A172 (cell line): ENCODE measurements at regions not wholly inside any gene's neighbourhood (a gene's known extent, or its start where the extent isn't known, plus 50 kb on each side); places are given as distances from the start of the nearest gene placed in this dataset.

Experiments
- DNase-seq: peaks from one replicate; pipeline ENCODE4 v3.0.0-alpha.2; 2015; ENCODE audit warnings: low spot score

GRCh38 chr9:86695910-86696424, 251.3 kb downstream of the GAS1 start:
- no peak for DNase-seq

DNA sequence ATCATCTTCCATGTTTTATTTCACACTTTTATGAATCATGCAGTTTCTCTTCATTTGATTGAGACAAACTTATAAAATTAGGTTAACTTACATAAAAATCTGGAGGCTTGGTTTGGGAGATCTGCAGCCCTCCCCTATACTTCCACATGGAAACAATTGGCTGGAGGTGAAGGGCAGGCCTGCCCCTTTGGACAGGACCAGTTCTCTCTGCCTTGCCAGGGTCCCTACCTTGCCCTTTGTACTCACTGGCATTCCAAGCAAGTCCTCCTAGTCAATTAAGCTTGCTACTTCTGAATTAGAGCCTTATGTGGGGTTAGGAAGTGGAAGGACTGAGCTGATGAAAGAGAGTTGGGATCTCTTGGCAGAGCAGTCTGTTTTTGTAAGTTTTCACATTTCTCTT, 257.3 kb downstream of the GAS1 start:
- DNase-seq, result no peak

GRCh38 chr9:86687788-86688187, 259.5 kb downstream of the GAS1 start:
- DNase-seq, result peak; percentile 81

DNA sequence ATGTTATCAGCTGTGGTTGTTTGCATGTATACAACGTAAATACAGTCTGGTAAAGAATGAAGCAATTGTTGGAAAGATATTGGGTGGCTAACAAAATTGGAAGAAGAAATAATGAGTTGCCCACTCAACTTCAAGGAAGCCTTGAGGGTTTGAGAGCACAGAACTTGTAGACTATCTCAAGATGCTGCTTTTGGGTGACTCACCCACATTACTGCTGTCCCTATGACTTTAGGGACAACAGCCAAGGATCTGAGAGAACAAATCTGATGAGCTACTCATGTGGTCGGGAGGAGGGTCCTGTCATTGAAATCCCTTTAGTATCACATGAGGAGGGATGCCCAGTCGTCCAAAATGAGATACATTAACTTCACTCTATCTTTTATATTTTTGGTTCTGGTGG, 261.8 kb downstream of the GAS1 start:
- DNase-seq, result no peak

DNA sequence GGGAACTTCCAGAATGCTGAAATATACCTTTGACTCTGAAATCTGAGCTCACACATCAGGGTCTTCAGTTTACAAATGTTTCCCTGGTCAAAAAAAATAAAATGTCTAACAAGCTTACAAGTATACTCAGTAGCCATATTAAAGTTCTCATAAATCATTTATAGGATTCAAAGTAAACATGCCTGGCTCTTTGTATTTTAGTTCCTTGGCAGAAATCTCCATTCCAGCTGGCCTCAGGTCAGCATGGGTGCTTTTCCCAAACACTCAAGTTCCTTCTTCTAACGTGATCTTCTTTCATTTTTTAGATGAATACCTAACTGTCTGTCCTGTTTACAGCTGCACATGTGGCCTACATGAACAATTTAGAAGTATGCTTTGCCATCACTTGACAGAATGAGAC, 263.2 kb downstream of the GAS1 start:
- no peak for DNase-seq

DNA sequence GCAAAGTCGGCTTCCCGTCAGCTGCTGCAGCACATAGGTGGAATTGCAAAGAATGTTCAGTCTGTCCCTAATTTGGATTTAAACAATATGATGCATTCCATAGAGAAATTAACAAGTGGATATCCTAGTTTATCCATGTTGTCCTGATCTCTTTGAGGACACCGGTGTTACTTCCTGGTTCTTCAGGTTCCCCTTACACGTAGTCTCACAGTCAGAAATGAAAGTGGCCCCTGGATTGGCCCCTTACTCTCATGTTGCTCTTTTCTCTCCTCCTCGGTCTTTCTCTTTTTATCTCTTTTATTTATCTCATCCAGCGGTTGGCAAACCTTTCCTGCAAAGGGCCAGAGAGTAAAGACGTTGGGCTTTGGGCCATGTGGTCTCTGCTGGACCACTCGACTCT, 265.1 kb downstream of the GAS1 start:
- no peak for DNase-seq

GRCh38 chr9:86679909-86680308, 267.4 kb downstream of the GAS1 start:
- DNase-seq, result no peak

GRCh38 chr9:86676396-86676795, 270.9 kb downstream of the GAS1 start:
- DNase-seq, result no peak

GRCh38 chr9:86675805-86676204, 271.5 kb downstream of the GAS1 start:
- no peak for DNase-seq

DNA sequence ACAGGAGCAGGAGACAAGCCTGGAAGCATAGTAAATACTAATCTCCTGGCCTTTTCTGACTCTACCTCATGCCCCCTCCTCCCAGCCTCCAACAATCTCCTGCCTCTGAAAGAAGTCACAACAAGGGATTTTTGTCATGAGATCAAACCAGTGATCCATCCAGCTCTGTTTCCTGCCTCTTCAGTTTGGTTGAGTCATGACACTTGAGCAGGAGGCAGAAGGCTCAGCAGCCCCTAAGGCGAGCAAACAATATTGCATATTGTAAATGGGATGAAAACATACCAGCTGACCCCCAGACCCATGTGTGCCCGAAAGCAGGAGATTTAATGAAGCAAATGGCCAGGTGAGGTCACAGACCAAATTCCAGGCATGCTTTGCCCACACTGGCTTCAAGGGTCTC, 272.8 kb downstream of the GAS1 start:
- no peak for DNase-seq

DNA sequence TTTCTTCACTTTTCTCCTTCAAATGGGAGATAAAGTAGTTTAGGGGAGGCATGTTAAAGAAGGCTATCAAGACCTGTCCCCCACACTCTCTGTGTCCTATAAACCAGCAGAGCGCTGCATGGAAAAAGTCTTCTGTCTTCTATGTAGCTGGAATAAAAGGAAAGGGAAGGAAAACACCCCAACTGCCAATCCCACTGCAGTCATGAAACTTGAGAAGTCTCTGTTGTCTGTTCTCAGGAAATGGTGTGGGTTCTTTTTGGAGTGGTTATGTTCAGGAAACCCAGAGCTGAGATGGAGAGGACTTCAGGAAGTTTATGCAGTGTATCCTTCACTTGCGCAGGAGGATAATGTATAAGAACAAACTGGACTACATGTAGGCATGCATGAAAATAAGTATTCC, 274.3 kb downstream of the GAS1 start:
- DNase-seq, result no peak

GRCh38 chr9:86672301-86672700, 275.0 kb downstream of the GAS1 start:
- no peak for DNase-seq

DNA sequence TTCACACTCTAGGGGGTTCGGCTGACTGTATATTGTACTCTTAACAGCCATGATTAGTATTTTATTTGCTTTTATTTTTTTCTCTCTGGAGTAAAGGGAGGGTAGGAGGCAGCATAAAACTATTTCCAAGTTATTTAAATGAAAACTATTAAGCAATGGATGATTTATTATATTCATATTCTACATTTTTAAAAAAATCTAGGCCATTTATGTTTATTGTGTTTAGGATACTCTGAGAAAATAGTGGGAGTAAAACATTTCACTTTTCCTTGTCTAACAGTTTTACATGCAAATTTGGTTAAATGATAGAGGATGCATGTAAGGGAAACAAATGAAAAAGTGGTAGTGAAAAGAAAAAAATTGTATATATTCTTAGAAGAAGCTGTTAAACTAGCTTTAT, 276.3 kb downstream of the GAS1 start:
- DNase-seq, result no peak

DNA sequence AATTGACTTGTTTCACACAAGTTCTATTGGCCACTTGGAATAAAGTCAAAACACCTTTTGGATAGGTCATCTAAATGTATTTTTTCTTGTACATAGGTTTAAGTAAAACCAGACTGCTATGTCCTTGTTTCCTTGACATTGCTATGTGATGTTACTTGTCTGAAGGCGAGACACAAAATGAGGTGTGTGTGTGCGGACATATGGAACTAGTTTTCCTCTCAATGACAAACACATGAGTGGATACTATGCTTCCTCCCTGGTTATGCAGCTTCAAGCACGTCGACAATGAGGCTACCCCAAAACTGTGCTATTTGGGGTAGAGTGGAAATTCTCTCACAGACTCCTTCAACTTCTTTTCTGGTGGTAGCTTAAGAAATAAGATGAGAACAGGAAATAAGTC, 276.8 kb downstream of the GAS1 start:
- no peak for DNase-seq

DNA sequence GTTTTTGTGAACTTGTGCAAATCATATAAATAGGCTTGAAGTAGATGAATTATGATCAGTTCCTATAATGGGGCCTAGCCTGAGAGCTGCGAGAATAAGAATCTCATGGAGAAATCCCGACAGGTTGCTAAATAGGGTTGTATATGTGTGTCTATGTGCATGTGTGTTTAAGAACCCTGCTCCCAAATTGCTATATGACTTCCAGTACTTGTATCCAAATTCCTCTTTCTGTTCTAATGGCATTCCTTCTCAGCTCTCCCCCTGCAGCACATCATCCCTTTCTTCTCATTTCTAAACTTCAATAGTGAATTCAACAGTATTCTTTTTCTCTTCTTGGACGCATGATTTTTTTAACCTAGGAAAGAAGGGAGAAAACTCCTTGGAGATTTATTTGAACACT, 277.2 kb downstream of the GAS1 start:
- no peak for DNase-seq

- no peak for DNase-seq
Observed at GRCh38 chr9:86669422-86669821, 277.9 kb downstream of the GAS1 start.

DNA sequence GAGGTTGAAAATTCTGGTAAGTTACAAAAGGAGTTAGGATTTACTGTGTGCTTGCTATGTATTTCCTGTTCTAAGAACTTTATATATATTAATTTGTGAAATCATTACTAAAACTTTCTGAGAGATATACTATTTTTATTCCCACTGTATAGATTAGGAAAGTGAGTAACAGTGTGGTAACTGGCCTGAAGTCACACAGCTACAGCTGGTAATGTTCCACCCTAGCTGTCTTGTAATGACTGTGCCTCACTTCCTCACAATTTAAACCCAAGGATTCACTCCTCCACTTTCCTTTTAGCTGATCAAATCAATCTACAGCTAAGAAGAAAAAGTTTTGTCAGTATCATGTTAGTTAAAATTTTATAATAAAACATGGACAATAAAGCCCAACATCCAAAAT, 278.8 kb downstream of the GAS1 start:
- no peak for DNase-seq

DNA sequence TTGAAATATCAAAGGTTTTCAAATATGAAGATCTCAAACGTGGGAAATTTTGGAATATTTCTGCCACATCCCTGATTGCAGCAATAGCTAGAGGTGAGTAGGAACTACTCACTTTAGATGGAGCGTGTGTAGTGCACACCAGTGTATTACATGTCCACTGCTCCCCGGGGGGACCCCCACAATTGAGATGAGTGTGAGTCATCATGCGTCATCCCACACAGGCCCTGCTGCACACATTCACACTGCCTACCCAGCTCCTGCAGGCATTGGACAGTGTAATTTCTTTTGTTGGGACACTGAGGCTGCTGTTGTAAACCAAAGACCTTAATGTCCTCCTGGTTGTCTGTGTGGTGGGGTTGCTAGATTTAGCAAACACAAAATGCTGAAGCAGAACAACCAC, 280.0 kb downstream of the GAS1 start:
- DNase-seq, result peak; percentile 62

DNA sequence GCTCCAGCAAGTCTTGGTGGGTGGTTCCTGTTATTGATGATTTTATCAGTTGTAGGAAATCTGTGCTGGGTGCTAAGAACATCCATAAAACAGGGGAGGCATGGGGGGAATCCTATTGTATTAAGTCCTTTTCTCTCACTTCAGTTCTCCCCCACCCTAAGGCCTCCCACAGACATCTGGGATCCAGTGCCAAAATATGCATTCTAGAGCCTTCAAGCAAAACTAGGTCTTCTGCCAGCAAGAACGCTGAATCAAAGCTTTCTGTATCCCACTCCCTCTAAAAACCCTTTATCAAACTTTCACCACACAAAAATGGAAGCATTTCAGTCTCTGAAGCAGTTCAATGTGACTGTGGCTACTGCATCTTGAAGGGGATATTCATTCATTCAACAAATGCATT, 281.9 kb downstream of the GAS1 start:
- no peak for DNase-seq

DNA sequence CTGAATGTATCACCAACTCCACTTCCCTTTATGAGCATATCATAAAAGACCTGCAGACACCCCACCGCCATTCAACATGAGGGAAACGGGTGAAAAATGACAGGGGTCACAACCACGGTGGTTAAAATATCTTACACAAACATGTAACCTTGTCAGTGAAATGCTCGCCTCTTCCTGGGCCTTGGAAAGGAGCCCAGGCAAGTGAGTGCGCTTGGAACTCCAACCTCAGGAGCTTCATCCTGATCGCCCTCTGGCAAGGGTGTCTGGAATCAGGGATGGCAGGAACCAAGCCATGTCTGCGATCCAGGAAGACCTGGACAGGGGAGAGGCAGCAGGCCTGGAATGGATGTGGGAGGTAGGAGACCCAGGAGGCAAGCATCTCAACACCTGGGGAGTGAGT, 282.7 kb downstream of the GAS1 start:
- DNase-seq, result no peak

- DNase-seq, result no peak
Observed at GRCh38 chr9:86663905-86664304, 283.4 kb downstream of the GAS1 start.

DNA sequence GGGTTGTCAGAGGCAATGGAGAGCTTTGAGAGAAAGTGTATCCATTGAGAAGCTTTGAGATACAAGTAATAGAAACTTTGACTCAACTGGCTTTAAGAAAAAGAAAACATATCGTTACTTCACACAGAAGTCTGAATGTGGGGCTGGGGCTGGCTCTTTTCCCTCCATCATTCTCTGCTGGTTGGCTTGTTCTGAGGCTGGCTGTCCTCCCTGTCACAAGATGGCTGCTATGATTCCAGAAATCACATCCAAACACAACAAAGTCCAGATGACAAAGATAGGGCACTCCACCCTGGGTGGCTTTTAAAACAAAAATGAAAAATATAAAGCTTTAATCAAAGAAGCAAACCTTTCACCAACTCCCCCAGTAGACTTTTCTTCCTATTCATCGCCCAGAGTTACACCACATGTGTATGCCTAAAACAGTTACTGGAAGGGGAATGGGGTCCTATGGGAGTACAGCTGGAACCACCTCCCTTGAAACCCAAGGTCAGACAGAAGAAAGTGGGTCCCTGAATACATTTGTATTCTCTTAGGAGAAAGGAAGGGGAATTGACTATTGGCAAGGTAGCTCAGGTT, 284.3 kb downstream of the GAS1 start:
- DNase-seq, result no peak

DNA sequence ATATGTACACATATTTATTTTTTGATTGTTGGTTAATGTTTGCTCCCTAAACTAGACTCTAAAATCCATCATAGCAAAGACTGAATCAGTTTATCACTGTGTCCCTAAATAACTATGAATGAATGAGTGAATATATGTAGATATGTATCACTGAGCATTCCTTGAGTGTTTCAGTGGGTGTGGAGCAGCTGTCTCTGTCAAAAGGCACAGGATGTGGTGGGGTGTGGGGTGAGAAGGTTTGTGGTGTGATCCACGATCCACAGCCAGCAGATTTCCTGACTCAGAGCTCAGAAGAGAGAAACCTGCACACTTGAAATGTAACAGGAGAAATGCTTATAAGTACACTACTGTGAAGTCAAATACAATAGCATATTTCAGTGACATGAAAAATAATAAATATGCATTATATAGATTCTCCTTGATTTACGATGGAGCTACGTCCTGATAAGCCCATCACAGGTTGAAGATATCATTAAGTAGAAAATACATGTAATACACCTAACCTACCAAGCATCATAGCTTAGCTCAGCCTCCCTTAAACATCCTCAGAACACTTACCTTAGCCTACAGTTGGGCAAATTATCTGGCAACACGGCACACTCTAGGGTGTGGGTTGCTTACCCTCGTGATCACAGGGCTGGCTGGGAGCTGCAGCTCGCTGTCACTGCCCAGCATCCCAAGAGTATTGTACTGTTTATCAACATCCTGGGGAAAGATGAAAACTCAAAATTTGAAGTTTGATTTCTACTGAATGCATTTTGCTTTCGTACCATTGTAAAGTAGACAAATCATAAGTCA, 287.0 kb downstream of the GAS1 start:
- peak; percentile 64 for DNase-seq
